ENCODE measurements at regions not wholly inside any gene's neighbourhood (a gene's known extent, or its start where the extent isn't known, plus 50 kb on each side); places are given as distances from the start of the nearest gene placed in this dataset.

DNA sequence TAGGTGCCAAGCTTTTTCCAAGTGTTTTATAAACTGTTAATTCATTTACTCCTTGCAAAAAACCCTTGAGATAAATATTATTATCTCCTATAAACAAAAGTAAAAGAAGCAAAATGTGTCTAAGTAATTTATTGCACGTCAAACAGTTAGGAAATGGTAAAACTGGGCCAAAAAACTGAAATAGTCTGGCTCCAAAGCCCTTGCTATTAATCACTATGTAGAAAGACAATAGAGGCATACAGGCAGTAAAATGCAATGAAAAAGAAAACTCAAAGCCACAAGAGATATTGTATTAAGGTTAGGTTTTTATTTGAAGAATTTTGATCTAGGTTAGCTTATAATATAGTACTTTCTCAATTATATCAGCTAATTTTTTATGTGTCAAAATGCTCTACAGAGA, 457.7 kb downstream of the ANXA1 start:
- no peaks in the 10 kb centered on the region for H3K27me3 ChIP-seq (ENCODE audit: insufficient read depth, low read length)
- no peaks in the 10 kb centered on the region for H3K9me2 ChIP-seq (ENCODE audit: low read depth, low read length)
- H3K4me2 ChIP-seq (ENCODE audit: low read length), result no peak overlapping the region
- H4K20me1 ChIP-seq (ENCODE audit: insufficient read depth, low read length), result no peaks in the 10 kb centered on the region
- no peaks in the 10 kb centered on the region for H3F3A ChIP-seq (ENCODE audit: insufficient read depth, low read length)
- H3K79me2 ChIP-seq (ENCODE audit: insufficient read depth, low read length), result no peaks in the 10 kb centered on the region
- H2AFZ ChIP-seq (ENCODE audit: low read length), result no peak overlapping the region
- H3K4me1 ChIP-seq (ENCODE audit: insufficient read depth, low read length, severe bottlenecking), result no peaks in the 10 kb centered on the region
- H3K9me3 ChIP-seq (ENCODE audit: low read length), result no peaks in the 10 kb centered on the region
- H3K9ac ChIP-seq (ENCODE audit: low read length), result no peak overlapping the region
- no peak for TF ChIP-seq EZH2 (IDR thresholded peaks at IDR 0.05; ENCODE audit: borderline replicate concordance, low read length)
- TF ChIP-seq, protein P1, sequence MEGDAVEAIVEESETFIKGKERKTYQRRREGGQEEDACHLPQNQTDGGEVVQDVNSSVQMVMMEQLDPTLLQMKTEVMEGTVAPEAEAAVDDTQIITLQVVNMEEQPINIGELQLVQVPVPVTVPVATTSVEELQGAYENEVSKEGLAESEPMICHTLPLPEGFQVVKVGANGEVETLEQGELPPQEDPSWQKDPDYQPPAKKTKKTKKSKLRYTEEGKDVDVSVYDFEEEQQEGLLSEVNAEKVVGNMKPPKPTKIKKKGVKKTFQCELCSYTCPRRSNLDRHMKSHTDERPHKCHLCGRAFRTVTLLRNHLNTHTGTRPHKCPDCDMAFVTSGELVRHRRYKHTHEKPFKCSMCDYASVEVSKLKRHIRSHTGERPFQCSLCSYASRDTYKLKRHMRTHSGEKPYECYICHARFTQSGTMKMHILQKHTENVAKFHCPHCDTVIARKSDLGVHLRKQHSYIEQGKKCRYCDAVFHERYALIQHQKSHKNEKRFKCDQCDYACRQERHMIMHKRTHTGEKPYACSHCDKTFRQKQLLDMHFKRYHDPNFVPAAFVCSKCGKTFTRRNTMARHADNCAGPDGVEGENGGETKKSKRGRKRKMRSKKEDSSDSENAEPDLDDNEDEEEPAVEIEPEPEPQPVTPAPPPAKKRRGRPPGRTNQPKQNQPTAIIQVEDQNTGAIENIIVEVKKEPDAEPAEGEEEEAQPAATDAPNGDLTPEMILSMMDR (IDR thresholded peaks at IDR 0.05; ENCODE audit: low read length), result no peak
- H3K4me3 ChIP-seq (ENCODE audit: low read depth, low read length, poor library complexity, severe bottlenecking), result no peak overlapping the region
- no peak overlapping the region for H3K27ac ChIP-seq (ENCODE audit: low read depth, low read length, poor library complexity, severe bottlenecking)
- H3K36me3 ChIP-seq (ENCODE audit: insufficient read depth, low read length), result no peaks in the 10 kb centered on the region

DNA sequence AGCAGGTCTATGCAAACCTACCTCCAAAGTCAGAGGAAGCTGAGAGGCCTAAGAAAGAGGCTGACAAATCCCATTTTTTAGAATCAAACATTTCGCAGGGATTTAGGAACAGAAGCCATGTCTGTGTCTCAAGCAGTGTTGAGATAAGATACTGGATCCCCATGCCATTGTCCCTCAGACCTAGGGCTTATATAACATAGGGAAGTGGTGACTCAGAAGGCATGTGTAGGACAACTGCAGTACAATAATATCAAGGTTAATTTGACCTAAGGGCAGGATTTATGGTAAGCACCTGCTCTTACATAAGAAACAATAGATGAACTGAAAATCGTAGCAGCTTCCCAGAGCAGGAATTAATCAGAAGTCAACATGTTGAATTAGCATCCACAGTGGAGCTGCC, 459.4 kb downstream of the ANXA1 start:
- Histone ChIP-seq H3K4me3 (ENCODE audit: low read depth, low read length, poor library complexity, severe bottlenecking) (no peak overlapping the region), H3K9me2 (ENCODE audit: low read depth, low read length) (no peaks in the 10 kb centered on the region), H3K9ac (ENCODE audit: low read length) (no peak overlapping the region), H3K79me2 (ENCODE audit: insufficient read depth, low read length) (no peaks in the 10 kb centered on the region), H3F3A (ENCODE audit: insufficient read depth, low read length) (no peaks in the 10 kb centered on the region), H2AFZ (ENCODE audit: low read length) (no peak overlapping the region), H3K27me3 (ENCODE audit: insufficient read depth, low read length) (no peaks in the 10 kb centered on the region), H3K4me1 (ENCODE audit: insufficient read depth, low read length, severe bottlenecking) (no peaks in the 10 kb centered on the region), H3K27ac (ENCODE audit: low read depth, low read length, poor library complexity, severe bottlenecking) (no peak overlapping the region), H4K20me1 (ENCODE audit: insufficient read depth, low read length) (no peaks in the 10 kb centered on the region), H3K4me2 (ENCODE audit: low read length) (no peak overlapping the region), H3K9me3 (ENCODE audit: low read length) (no peaks in the 10 kb centered on the region), H3K36me3 (ENCODE audit: insufficient read depth, low read length) (no peaks in the 10 kb centered on the region)
- TF ChIP-seq, protein P1 (IDR thresholded peaks at IDR 0.05; ENCODE audit: low read length), result no peak
- no peak for TF ChIP-seq EZH2 (IDR thresholded peaks at IDR 0.05; ENCODE audit: borderline replicate concordance, low read length)

DNA sequence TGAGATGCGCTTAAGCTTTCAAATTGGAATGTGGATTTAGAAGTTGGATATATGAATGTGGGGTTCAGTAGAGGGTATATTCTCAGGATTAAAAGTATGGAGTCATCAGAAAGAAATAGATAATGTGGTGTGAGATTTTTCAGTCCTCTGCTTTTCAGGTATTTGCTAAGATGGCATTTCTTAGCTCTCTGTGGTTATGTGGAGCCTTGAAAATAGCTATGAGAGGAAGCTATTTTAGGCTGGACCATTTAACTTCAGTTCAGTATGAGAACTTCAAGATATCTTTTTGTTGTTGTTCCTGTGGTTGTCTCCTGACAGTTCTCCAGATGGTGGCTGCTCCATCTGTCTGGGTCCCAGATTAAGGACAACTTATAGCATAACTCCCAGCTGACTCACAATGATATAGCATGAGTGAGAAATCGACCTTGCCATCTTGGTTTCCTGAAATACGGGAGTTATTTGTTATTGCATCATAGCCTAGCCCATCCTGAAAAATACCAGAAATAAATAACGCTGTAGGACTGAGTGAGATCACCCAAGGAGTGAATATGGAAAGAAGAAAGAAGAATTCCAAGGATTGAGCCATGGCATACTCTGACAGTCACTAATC, 461.5 kb downstream of the ANXA1 start:
- H3K9me2 ChIP-seq (ENCODE audit: low read depth, low read length), result no peaks in the 10 kb centered on the region
- H3K4me1 ChIP-seq (ENCODE audit: insufficient read depth, low read length, severe bottlenecking), result no peaks in the 10 kb centered on the region
- no peaks in the 10 kb centered on the region for H3K79me2 ChIP-seq (ENCODE audit: insufficient read depth, low read length)
- no peaks in the 10 kb centered on the region for H3K36me3 ChIP-seq (ENCODE audit: insufficient read depth, low read length)
- H3K27ac ChIP-seq (ENCODE audit: low read depth, low read length, poor library complexity, severe bottlenecking), result no peak overlapping the region
- TF ChIP-seq, protein P1 (IDR thresholded peaks at IDR 0.05; ENCODE audit: low read length), result no peak
- no peak for TF ChIP-seq EZH2 (IDR thresholded peaks at IDR 0.05; ENCODE audit: borderline replicate concordance, low read length)
- no peaks in the 10 kb centered on the region for H3F3A ChIP-seq (ENCODE audit: insufficient read depth, low read length)
- H3K27me3 ChIP-seq (ENCODE audit: insufficient read depth, low read length), result no peaks in the 10 kb centered on the region
- no peaks in the 10 kb centered on the region for H3K9me3 ChIP-seq (ENCODE audit: low read length)
- H3K4me3 ChIP-seq (ENCODE audit: low read depth, low read length, poor library complexity, severe bottlenecking), result no peak overlapping the region
- H4K20me1 ChIP-seq (ENCODE audit: insufficient read depth, low read length), result no peaks in the 10 kb centered on the region
- H3K9ac ChIP-seq (ENCODE audit: low read length), result no peak overlapping the region
- no peak overlapping the region for H2AFZ ChIP-seq (ENCODE audit: low read length)
- no peak overlapping the region for H3K4me2 ChIP-seq (ENCODE audit: low read length)
